HEK293 (cell line): ENCODE measurements at regions not wholly inside any gene's neighbourhood (a gene's known extent, or its start where the extent isn't known, plus 50 kb on each side); places are given as distances from the start of the nearest gene placed in this dataset.

Source experiments
- CTCF ChIA-PET: fragments of 350-600 bp; formaldehyde crosslinking; extraction: SDS; loops from one replicate; lab custom pipeline; 2021; ENCODE audit warnings: antibody characterized with exemption; lab: Yijun Ruan, JAX
- POLR2A ChIA-PET: fragments of 300-600 bp; formaldehyde crosslinking; extraction: SDS; loops from one replicate; lab custom pipeline; 2020; ENCODE audit warnings: antibody characterized with exemption, inconsistent platforms; lab: Yijun Ruan, JAX
- H3K27ac ChIP-seq: fragments of 200-500 bp; sonication (Bioruptor generic); 2 replicates; pipeline ENCODE4 v1.5.1; 2014; ENCODE audit warnings: low read depth, low read length, control low read depth, inconsistent platforms; ENCODE audit errors: extremely low read depth
- H3K36me3 ChIP-seq, 2 experiments: fragments of 200-500 bp in 1 of 2; sonication (Bioruptor generic) in 1 of 2; 1 replicate in 1 of 2; 2 replicates in 1 of 2; pipeline ENCODE4 v1.5.1; 2014 to 2017; ENCODE audit warnings: inconsistent platforms in 2 of 2, low read length in 2 of 2; ENCODE audit not compliant: control insufficient read depth in 2 of 2, insufficient read depth in 1 of 2
- H3K4me1 ChIP-seq: fragments of 200-500 bp; sonication (Bioruptor generic); 2 replicates; pipeline ENCODE4 v1.5.1; 2014; ENCODE audit warnings: mild to moderate bottlenecking, low read length, inconsistent platforms; ENCODE audit not compliant: control insufficient read depth, insufficient read depth
- H3K4me3 ChIP-seq: 2 replicates; pipeline ENCODE4 v1.5.1; 2011; ENCODE audit warnings: low read depth, mild to moderate bottlenecking, control low read depth, low read length, moderate library complexity
- H3K9me3 ChIP-seq: fragments of 200-500 bp; sonication (Bioruptor generic); 2 replicates; pipeline ENCODE4 v1.5.1; 2014; ENCODE audit warnings: low read depth, low read length, inconsistent platforms; ENCODE audit not compliant: control insufficient read depth, insufficient read depth
- KLF7 ChIP-seq: fragments of 450-650 bp; formaldehyde crosslinking; IDR thresholded peaks from 2 replicates; pipeline ENCODE4 v1.5.1; 2016; ENCODE audit warnings: missing biosample characterization, missing genetic modification characterization, borderline replicate concordance
- KLF9 ChIP-seq: fragments of 450-650 bp; formaldehyde crosslinking; IDR thresholded peaks from 2 replicates; pipeline ENCODE4 v1.5.1; 2016; ENCODE audit warnings: missing biosample characterization, missing genetic modification characterization, low read depth
- MYNN ChIP-seq: fragments of 450-650 bp; formaldehyde crosslinking; IDR thresholded peaks from 2 replicates; pipeline ENCODE4 v1.5.1; 2016; ENCODE audit warnings: missing biosample characterization, missing genetic modification characterization, borderline replicate concordance
- MZF1 ChIP-seq: fragments of 450-650 bp; formaldehyde crosslinking; IDR thresholded peaks from 2 replicates; pipeline ENCODE4 v1.5.1; 2017; ENCODE audit warnings: missing biosample characterization, missing genetic modification characterization, borderline replicate concordance
- SP2 ChIP-seq: fragments of 450-650 bp; formaldehyde crosslinking; IDR thresholded peaks from 2 replicates; pipeline ENCODE4 v1.5.1; 2016; ENCODE audit warnings: missing biosample characterization, missing genetic modification characterization
- SP7 ChIP-seq: fragments of 450-650 bp; formaldehyde crosslinking; IDR thresholded peaks from 2 replicates; pipeline ENCODE4 v1.5.1; 2016; ENCODE audit warnings: missing biosample characterization, missing genetic modification characterization
- TCF7L2 ChIP-seq: IDR thresholded peaks from 2 replicates; pipeline ENCODE4 v1.6.1; 2011; ENCODE audit warnings: low read depth, mild to moderate bottlenecking, inconsistent platforms, low read length, moderate library complexity, borderline replicate concordance
- ZBTB17 ChIP-seq: fragments of 450-650 bp; formaldehyde crosslinking; IDR thresholded peaks from 2 replicates; pipeline ENCODE4 v1.5.1; 2016; ENCODE audit warnings: missing biosample characterization, missing genetic modification characterization
- ZBTB20 ChIP-seq: fragments of 450-650 bp; formaldehyde crosslinking; IDR thresholded peaks from 2 replicates; pipeline ENCODE4 v1.5.1; 2016; ENCODE audit warnings: missing biosample characterization, missing genetic modification characterization
- ZBTB8A ChIP-seq: fragments of 450-650 bp; formaldehyde crosslinking; IDR thresholded peaks from 2 replicates; pipeline ENCODE4 v1.5.1; 2016; ENCODE audit warnings: missing biosample characterization, missing genetic modification characterization
- ZFP37 ChIP-seq: fragments of 450-650 bp; formaldehyde crosslinking; IDR thresholded peaks from 2 replicates; pipeline ENCODE4 v1.5.1; 2016; ENCODE audit warnings: missing biosample characterization, missing genetic modification characterization
- ZIC2 ChIP-seq: fragments of 450-650 bp; formaldehyde crosslinking; IDR thresholded peaks from 2 replicates; pipeline ENCODE4 v1.5.1; 2016; ENCODE audit warnings: missing biosample characterization, missing genetic modification characterization
- ZNF112 ChIP-seq: fragments of 450-650 bp; formaldehyde crosslinking; IDR thresholded peaks from 2 replicates; pipeline ENCODE4 v1.5.0; 2017; ENCODE audit warnings: missing biosample characterization, missing genetic modification characterization
- ZNF133 ChIP-seq: fragments of 450-650 bp; formaldehyde crosslinking; IDR thresholded peaks from 2 replicates; pipeline ENCODE4 v1.5.1; 2016; ENCODE audit warnings: missing biosample characterization, missing genetic modification characterization
- ZNF155 ChIP-seq: fragments of 450-650 bp; formaldehyde crosslinking; IDR thresholded peaks from 2 replicates; pipeline ENCODE4 v1.5.1; 2016; ENCODE audit warnings: missing biosample characterization, missing genetic modification characterization
- ZNF19 ChIP-seq: fragments of 450-650 bp; formaldehyde crosslinking; IDR thresholded peaks from 2 replicates; pipeline ENCODE4; 2016; ENCODE audit warnings: missing biosample characterization, missing genetic modification characterization, low read depth
- ZNF324 ChIP-seq: fragments of 450-650 bp; formaldehyde crosslinking; IDR thresholded peaks from 2 replicates; pipeline ENCODE4 v1.5.1; 2016; ENCODE audit warnings: missing biosample characterization, missing genetic modification characterization
- ZNF488 ChIP-seq: fragments of 450-650 bp; formaldehyde crosslinking; IDR thresholded peaks from 2 replicates; pipeline ENCODE4 v1.5.1; 2016; ENCODE audit warnings: missing biosample characterization, missing genetic modification characterization
- ZNF544 ChIP-seq: fragments of 450-650 bp; formaldehyde crosslinking; IDR thresholded peaks from 2 replicates; pipeline ENCODE4 v1.5.0; 2017; ENCODE audit warnings: missing biosample characterization, missing genetic modification characterization
- ZNF677 ChIP-seq: fragments of 450-650 bp; IDR thresholded peaks from 2 replicates; pipeline ENCODE4 v1.5.0; 2018; ENCODE audit warnings: missing biosample characterization, mild to moderate bottlenecking, missing genetic modification characterization, moderate library complexity
- ZNF707 ChIP-seq: fragments of 450-650 bp; formaldehyde crosslinking; IDR thresholded peaks from 2 replicates; pipeline ENCODE4 v1.5.1; 2016; ENCODE audit warnings: missing biosample characterization, missing genetic modification characterization
- ZNF792 ChIP-seq: fragments of 450-650 bp; formaldehyde crosslinking; IDR thresholded peaks from 2 replicates; pipeline ENCODE4 v1.5.1; 2016; ENCODE audit warnings: missing biosample characterization, missing genetic modification characterization
- ZNF843 ChIP-seq: fragments of 450-650 bp; formaldehyde crosslinking; IDR thresholded peaks from 2 replicates; pipeline ENCODE4 v1.5.1; 2016; ENCODE audit warnings: missing biosample characterization, missing genetic modification characterization
- TF ChIP-seq, protein P1 (sequence below): fragments of 450-650 bp; formaldehyde crosslinking; IDR thresholded peaks from 2 replicates; pipeline ENCODE4 v1.5.1; 2016; ENCODE audit warnings: missing biosample characterization, missing genetic modification characterization
- TF ChIP-seq, protein P2 (sequence below): IDR thresholded peaks from 2 replicates; pipeline ENCODE4 v1.6.1; 2011; ENCODE audit warnings: mild to moderate bottlenecking, low read depth, low read length, borderline replicate concordance

- Histone ChIP-seq H3K27ac (no peak overlapping the region), H3K4me1 (no peaks in the 10 kb centered on the region), H3K9me3 (no peaks in the 10 kb centered on the region), H3K36me3 (no peaks in the 10 kb centered on the region), H3K4me3 (no peak overlapping the region)
- no peak for TF ChIP-seq ZNF133 (tag by site-specific recombination)
- no peak for TF ChIP-seq ZNF707
- no peak for TF ChIP-seq MYNN (tag by site-specific recombination)
- TF ChIP-seq KLF9 (tag by site-specific recombination) = no peak
- no peak for TF ChIP-seq ZNF843 (tag by site-specific recombination)
- no peak for TF ChIP-seq MZF1
- TF ChIP-seq ZBTB20 = no peak
- no peak for TF ChIP-seq ZNF488 (tag by site-specific recombination)
- TF ChIP-seq ZNF112 (tag by site-specific recombination) = no peak
- TF ChIP-seq SP2 (tag by site-specific recombination) = no peak
- TF ChIP-seq TCF7L2 = no peak
- TF ChIP-seq ZNF324 (tag by site-specific recombination) = no peak
- POLR2A ChIA-PET = no interaction called here
- CTCF ChIA-PET = no interaction called here
Measured at GRCh38 chr3:115251509-115251908, 104.4 kb upstream of the ZBTB20 start.

- TF ChIP-seq, protein P1, sequence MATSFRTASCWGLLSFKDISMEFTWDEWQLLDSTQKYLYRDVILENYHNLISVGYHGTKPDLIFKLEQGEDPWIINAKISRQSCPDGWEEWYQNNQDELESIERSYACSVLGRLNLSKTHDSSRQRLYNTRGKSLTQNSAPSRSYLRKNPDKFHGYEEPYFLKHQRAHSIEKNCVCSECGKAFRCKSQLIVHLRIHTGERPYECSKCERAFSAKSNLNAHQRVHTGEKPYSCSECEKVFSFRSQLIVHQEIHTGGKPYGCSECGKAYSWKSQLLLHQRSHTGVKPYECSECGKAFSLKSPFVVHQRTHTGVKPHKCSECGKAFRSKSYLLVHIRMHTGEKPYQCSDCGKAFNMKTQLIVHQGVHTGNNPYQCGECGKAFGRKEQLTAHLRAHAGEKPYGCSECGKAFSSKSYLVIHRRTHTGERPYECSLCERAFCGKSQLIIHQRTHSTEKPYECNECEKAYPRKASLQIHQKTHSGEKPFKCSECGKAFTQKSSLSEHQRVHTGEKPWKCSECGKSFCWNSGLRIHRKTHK (tag by site-specific recombination) = no peak
- TF ChIP-seq ZNF677 = no peak
- no peak for TF ChIP-seq ZNF155 (tag by site-specific recombination)
- TF ChIP-seq ZIC2 (tag by site-specific recombination) = no peak
- Histone ChIP-seq H3K4me1 (no peaks in the 10 kb centered on the region), H3K4me3 (no peak overlapping the region), H3K27ac (no peak overlapping the region), H3K36me3 (no peaks in the 10 kb centered on the region), H3K9me3 (no peaks in the 10 kb centered on the region)
- POLR2A ChIA-PET = no interaction called here
- CTCF ChIA-PET = no interaction called here
Measured at GRCh38 chr3:115252679-115253078, 105.6 kb upstream of the ZBTB20 start.

- TF ChIP-seq ZBTB17 (no peak), ZNF19 (no peak), ZNF544 (tag by site-specific recombination) (no peak), ZFP37 (tag by site-specific recombination) (no peak), ZBTB8A (tag by site-specific recombination) (no peak), SP7 (tag by site-specific recombination) (no peak), ZNF792 (no peak), KLF7 (tag by site-specific recombination) (no peak)
- TF ChIP-seq, protein P2, sequence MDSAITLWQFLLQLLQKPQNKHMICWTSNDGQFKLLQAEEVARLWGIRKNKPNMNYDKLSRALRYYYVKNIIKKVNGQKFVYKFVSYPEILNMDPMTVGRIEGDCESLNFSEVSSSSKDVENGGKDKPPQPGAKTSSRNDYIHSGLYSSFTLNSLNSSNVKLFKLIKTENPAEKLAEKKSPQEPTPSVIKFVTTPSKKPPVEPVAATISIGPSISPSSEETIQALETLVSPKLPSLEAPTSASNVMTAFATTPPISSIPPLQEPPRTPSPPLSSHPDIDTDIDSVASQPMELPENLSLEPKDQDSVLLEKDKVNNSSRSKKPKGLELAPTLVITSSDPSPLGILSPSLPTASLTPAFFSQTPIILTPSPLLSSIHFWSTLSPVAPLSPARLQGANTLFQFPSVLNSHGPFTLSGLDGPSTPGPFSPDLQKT = no peak
- H3K9me3 ChIP-seq = no peaks in the 10 kb centered on the region
- CTCF ChIA-PET = no interaction called here
- H3K4me1 ChIP-seq = no peaks in the 10 kb centered on the region
- POLR2A ChIA-PET = no interaction called here
- no peak overlapping the region for H3K27ac ChIP-seq
- H3K36me3 ChIP-seq = no peaks in the 10 kb centered on the region
- no peak overlapping the region for H3K4me3 ChIP-seq
Measured at GRCh38 chr3:115254492-115255196, 107.6 kb upstream of the ZBTB20 start.
